ENCODE measurements at regions not wholly inside any gene's neighbourhood (a gene's known extent, or its start where the extent isn't known, plus 50 kb on each side); places are given as distances from the start of the nearest gene placed in this dataset.
A peak's percentile ranks its signal among the peaks of the same experiment; 100 is the strongest.

DNA sequence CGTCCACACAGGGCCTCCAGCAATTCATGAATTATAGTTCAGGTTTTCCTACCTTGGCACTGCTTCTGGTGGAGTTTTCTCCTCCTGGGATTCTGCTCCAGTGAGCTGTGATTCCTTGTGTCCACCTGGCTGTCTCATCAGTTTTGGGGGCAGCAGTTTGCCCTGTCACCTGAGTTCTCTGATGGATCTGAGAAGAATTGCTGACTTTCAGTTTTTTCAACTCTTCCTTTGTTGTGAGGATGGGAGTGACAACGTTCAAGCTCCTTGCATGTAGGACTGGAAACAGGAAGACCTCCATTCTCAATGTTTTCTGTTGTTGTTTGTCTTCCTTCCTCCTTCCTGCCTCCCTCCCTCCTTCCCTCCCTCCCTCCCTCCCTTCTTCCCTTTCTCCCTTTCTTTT, 359.0 kb downstream of the TSN start:
- no peak for DNase-seq (ENCODE audit: low read depth)

DNA sequence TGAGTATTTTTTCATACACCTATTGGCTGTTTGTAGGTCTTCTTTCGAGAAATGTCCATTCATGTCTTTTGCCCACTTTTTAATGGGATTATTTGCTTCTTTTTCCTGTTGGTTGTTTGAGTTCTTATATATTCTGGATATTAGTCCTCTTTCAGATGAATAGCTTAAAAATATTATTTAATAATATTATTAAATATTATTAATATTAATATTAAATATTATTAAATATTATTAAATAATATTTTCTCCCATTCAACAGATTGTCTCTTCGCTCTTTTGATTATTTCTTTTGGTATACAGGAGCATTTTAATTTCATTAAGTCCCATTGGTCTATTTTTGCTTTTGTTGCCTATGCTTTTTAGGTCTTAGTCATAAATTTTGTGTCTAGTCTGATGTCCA, 361.9 kb downstream of the TSN start:
- no peak for DNase-seq (ENCODE audit: low read depth)

DNA sequence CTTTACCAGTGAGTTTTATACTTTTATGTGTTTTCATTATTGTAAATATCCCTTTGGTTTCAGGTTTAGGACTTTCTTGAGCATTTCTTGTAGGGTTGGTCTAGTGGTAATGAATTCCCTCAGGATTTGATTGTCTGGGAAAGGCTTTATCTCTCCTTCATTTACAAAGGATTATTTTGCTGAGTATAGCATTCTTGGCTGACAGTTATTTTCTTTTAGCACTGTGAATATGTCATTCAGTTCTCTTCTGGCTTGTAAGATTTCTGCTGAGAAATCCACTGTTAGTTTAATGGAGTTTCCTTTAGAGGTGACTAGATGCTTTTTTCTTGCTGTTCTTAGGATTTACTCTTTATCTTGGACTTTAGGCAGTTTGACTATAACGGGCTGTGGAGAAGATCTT, 373.9 kb downstream of the TSN start:
- no peak for DNase-seq (ENCODE audit: low read depth)

DNA sequence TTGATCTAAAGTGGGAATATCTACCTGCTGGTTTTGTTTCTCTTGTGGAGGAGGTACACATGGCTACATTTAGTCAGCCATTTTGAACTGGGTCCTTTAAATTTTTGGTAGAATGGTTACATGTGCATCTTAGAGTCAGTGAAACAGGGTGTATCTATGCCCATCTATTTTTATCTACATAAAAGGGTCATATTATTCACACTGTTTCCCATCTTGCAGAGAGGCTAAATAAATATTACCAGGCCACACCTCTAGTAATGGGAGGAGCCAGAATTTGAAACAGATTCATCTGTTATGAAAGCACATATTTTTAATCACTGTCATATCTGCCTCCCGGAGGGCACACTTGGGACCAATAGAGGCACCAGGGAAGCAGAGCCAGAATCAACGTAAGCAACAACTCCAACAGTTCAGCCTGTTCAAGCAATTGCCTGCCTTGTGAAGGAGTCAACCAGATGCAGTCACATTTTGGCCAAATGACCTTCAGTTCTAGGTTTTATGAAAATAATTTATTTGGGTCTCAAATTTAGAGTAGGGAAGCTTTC, 376.8 kb downstream of the TSN start:
- peak; percentile 77 for DNase-seq (ENCODE audit: low read depth)

DNA sequence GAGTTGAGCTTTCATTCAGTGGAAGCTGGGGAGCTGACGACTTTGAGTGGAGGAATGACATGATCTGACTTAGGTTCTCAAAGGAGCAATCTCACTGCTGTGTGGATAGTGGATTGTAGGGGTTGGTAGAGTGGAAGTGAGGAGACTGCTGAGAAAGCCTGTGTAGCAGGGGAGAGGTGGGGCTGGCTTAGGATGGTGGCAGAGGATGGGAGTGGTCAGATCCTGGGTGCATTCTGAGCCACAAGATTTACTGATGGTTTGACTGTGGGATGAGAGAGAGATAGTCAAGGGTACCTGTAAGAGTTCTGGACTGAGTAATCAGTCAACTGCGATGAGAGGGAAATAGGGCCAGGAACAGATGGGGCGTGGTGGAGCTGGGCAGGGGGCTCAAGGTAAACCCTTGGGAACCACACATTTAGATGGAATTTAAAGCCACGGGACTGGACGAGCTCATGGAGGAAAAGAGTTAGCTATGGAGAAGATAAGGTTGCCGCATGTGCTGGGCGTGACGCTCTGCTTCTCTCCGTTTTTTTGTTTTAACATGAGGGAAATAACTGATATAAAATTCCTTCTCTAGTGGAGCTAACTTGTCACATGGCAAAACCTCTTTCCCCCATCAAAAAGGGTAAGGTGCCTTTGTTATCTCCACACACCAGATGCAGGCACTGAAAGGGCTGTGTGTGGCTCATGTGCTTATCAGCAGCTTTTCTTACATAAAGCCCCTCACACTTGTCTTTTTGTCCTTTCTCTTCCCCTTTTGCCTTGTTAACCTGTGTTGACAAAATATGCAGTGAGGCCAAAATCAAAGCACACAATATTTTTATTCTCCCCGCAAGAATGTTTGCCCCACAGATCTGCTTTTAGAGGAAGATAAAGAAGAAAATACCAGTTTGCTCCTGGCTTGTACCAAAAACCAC, 379.8 kb downstream of the TSN start:
- no peak for DNase-seq (ENCODE audit: low read depth)

DNA sequence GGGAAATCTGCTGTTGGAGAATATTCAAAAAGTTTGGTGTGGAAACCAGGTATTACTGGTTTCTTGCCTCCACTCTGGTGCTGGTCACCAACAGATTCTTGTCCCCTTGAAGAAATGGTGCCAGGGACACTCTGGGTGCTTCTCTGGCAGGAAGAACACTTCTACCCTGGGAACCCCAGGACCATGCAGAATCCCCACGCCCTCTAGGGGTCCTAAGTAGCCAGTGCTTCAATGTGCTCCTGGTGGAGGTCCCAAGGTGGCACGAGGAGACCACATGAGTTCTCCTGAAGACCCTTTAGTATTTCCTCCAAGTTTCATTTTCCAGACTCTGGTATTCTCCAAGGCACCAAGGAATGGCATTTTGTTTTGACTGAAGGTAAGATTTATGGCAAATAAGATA, 380.6 kb downstream of the TSN start:
- peak; percentile 74 for DNase-seq (ENCODE audit: low read depth)

DNA sequence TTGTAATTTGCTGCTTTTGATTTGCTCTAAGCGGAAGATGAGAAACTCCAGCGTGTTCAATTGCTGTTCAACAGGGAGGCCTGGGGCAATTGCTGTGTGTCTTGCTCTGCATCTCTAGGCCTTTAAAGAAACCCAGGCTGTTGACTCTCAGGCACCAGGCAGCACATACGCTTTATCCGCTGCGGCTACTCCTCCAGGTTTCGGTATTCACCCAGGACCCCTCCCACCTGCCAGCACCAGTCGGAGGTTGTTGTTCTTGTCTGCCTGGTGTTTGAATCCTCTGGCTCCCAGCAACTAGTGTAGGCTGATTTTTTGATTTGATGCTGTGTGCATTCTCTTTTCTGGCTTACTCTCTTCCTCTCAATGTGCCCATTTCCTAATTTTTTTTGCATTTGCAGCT, 383.1 kb downstream of the TSN start:
- DNase-seq (ENCODE audit: low read depth) = no peak

DNA sequence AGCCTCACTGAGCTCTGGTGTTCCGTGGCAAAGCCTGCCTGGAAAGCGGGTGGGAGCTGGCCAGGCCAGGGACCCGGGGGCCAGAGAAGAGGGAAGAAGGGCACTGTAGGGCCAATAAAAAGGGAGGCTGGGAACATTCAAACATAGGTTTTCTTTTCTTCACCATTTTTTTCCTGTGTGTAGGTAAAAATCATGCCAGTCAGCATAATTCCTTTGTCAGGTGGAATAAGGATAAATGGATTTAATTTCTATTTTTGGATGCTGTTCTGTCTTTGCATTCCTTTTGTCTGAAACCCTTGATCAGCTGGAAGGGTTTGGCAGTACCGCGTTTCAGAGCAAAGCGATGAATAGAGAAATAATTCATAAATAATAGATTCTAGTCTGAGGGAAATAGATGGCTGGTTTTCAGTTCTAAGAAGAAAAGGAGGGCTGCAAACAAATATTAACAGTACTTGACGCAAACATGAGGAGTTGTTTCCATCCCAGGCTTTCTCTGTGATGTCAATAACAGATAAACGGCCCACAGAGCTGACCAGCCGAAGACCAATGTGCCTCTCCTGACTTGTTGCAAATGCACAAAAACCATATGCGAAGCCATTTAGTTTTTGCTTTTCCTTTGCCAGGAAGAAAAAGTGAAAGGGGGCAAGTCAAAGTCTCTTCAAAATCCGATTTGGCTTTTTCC, 384.4 kb downstream of the TSN start:
- DNase-seq (ENCODE audit: low read depth) = no peak

DNA sequence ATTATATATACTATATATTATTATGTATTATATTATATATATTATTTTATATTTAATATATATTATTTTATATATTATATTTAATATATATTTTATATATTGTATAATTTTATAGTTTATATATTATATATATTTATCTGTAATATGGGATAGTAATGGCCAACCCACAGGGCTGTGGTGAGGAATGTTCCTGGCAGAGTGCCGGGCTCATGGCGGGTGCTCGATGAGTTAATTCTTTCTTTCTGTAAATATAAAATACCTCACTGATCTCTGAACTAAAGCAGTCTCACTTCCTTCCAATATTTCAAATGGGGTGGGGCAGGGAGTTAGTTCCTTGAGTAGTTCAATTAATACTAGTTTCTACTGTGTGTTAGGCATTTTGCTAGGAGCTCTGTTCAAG, 389.4 kb downstream of the TSN start:
- no peak for DNase-seq (ENCODE audit: low read depth)

DNA sequence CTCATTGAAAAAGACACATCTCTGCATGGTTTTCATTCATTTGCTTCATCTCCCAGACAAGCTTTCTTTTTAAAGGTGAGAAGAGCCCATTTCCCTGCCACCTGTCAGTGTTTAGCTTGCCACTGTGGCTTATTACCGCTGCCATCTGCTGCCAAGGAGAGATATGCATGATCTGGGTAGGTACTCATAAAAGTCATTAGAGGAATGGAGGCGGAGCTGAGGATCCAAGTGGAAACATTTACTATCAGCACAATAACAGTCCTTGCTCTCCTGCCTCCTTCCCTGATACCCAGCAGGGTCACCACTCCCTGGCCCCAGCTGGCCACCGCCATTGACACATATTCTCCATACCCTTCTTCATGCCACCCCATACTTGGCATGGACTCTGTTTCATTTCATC, 390.4 kb downstream of the TSN start:
- DNase-seq (ENCODE audit: low read depth) = no peak

DNA sequence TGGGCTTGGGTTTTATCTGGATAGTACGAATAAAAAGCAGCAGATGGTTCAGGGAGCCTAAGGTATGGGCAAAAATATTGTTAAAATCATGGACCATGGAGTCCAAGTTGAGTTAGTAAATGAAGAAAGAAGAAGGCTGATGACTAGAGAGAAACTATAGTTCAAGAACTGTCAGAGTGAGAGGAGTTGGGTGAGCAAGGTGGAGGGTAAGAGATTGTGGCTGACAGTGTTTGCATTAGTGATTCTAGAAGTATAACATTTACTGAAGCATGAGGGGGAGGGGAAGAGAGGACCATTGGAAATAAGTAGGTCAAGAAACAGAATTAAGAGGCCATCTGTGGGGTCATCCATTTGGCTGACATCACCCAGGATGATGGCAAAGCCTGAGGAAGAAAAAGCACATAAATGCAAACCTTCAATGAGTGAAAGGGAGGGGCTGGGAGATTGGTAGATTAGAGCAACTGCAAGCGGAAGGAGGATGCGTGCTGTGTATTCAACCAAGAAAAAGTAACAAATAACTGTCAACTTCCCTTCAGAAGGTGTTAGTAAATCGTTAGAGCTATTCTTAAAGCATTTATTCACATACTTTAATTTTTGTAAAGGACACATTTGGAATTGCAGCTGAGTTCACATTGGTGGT, 392.8 kb downstream of the TSN start:
- no peak for DNase-seq (ENCODE audit: low read depth)

DNA sequence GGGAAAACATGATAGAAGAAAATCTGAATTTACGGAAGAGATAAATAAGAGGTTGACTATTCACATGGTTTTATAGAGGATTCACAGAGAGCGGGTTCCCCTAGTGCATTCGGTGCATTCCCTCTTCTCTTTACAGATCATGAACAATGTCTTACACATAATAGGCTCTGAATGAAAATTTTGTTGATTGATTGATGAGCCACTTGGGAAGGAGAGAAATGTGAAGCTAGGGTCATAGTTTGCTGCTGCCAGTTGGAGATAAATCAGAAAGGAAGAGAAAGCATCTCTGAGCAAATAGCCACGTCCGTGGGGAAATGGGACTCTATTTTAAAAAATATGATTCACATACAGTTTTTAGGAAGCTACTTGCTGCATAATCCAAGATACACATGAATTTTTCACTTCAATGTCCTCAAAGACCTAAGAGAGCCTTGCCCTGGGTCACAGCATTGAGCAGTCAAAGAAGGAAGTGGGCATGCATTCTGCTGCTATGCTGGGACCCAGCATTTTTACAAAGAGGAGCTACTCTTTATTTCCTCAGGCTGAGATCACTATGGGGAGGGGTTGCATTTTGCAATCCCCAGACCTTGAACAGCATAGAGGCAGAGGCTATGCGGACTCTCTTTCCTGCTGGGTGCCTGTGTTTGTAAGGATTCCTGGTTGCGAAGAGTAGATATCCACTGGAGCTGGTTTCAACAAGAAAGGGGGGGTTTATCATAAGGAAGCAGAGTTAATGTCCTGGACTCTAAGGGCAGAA, 395.3 kb downstream of the TSN start:
- no peak for DNase-seq (ENCODE audit: low read depth)

DNA sequence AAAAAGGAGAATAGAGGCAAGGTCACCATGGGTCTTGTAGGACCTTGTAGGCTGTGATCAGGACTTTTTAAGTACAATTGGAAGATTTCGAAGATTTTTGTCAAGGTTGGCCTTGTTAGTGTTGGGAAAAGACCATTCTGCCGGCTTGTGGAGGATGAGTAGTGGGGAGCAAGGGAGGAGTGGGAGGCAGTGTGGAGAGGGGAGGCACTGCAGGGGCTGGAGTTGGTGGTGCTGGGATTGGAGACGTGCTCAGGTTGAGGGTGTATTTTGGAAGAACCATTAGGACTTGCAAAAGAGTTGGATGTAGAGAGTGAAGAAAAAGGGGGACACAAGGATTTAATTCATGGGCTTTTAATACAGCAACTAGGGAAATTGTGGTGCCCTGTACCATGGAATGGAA, 397.1 kb downstream of the TSN start:
- DNase-seq (ENCODE audit: low read depth) = no peak

DNA sequence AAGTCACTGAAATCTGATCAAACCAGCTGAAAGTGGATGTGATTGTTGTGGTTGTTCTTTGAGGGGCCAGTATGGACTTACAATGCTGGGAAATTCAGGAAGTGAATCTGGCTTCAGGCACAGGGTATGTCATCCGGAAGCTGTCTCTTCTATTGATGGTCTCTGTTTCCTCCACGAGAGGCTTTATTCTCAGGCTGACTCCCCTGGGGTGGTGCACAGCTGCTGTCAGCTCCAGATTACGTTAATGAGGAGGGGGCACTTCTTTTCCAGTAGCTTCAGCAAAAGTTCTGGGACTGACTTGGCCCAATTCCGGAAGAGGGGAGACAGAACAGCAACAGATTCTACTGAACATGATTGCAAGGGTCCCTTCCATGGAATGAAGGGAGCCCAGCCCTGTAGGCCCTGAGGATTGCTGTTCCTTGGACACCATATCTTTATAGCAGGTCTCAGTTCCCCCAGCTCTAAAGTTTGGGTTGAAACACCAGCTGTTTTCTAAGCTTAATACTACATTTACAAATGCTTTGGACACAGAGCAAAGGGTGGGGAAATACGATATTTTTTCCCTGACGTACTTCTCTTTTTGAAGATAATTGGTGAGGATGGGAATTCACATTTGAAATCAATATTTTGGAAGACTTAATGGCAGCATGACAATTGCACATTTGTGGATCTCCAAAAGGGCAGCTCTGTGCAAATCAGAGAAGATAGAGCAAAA, 400.9 kb downstream of the TSN start:
- no peak for DNase-seq (ENCODE audit: low read depth)

DNA sequence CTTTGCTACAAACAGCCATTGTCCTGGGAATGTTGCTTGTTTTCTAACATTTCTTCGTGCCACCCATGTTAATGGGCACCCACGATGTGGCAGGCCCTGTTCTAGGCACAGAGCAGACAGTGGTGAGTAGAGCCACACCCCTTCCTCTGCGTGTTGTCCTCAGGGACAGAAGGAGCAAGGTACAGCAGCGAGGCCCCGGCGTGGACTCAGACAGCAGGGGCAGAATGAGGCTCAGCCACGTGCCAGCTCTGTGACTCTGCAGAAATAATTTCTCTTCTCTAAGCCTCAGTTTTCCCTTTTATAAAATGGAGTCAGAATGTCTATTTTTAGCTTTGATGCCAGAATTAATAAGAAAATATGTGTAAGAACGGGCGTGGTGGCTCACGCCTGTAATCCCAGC, 401.7 kb downstream of the TSN start:
- DNase-seq (ENCODE audit: low read depth) = no peak

DNA sequence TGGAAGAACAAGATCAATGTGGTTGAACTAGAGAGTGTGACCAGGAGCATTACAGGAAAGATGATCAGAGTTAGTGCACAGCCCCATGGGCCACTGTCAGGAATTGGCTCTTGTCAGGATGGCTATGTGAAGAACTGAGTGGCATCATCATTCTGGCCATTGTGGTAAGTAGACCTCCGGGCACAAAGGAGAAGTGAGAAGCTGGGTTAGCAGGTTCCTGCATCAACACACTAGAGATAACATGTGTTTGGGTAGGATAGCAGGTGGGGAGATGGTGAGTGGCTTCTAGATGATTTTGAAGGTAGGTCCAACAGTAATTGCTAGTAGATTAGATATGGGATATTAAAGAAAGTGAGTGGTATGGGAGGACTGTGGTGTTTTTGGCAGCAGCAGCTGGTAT, 408.2 kb downstream of the TSN start:
- no peak for DNase-seq (ENCODE audit: low read depth)

DNA sequence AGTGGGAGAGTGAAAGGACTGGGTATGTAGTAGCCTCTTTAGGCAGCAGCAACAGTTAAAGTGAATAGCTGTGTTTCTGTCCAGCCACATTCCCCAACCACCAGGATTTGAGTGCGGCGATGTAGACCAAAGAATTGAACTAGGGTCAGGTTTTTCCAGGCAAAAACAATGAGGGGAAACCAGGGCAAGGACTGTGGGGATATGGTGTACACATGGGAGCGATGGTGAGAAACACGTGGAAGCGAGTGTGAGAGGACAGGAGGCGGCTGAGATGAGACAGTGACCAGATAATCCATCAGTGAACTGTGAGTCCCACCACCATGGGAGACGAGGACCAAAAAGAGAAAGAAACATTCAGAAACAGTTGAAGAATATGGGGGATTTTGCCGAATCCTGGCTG, 409.5 kb downstream of the TSN start:
- DNase-seq (ENCODE audit: low read depth) = no peak

DNA sequence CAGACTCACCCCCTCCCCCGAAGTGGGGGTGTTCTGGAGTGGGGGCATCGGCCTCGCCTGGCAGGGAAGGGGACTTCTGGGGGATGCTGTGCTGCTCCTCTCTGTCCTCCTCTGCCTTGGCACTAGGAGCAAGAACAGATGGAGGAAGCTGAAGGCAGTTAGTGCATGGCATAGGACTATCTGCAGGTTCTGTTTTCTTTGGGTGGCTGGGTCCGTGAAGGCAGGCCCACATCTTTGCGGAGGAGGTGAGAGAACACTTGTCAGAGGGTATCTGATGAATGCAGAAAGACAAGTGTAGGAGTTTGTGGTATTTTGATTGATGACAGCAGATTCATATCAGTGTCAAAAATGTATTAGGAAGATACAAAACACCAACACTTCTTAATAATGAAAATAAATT, 411.4 kb downstream of the TSN start:
- DNase-seq (ENCODE audit: low read depth) = no peak

DNA sequence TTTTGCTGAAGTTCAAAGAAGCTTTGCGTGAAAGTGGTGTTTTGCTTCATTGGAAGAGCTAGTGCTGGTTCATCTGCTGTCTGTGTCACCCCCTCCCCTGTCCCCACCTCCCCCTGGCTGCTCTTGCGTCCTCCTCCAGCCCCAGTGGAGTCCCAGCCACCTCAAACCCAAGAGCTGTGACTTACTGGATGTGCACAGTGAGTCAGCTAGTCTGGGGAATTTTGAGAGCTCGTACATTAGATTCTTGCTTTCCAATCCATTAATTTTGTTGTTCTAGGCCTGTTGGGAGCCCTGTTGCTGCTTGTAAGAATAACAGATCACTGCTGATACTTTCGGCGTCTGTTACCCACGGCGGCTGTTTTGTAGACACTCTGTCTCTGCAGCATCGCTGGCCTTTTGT, 412.1 kb downstream of the TSN start:
- DNase-seq (ENCODE audit: low read depth) = no peak

DNA sequence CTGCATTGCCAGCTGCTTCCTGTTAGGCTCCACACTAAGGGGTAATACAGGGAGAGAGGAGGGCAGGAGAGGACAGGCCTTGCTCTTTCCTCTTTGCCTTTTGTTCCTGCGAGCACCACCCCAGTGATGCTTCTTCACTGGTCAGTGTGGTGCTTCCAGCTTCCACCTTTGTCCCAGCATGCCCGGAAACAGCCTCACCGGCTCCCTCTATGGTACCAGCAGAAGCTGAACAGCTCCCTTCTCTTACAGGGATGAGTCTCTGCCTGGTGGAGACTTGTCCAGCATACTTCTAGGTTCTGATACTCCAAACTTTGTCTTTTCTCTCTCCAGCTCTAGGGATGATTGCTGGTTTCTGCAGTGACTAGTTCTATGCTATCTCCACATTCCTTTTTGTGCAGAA, 413.3 kb downstream of the TSN start:
- DNase-seq (ENCODE audit: low read depth) = no peak

DNA sequence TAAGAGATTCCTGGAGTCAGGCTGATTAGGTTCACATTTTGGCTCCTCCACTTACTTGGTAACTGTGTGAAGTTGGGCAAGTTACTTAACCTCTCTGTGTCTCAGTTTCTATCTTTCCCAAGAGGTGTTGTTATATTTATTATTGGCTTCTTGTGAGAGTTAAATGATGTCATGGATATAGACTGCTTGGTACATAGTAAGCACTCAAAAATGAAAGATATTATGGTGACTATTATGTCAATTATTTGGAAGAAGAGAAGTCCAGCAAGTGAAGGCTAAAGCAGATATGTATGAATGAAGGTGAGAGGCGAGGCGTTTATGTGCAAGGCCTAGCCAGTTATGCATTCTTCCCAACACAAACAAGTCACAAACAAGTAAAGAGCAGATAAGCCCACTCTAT, 417.4 kb downstream of the TSN start:
- no peak for DNase-seq (ENCODE audit: low read depth)

DNA sequence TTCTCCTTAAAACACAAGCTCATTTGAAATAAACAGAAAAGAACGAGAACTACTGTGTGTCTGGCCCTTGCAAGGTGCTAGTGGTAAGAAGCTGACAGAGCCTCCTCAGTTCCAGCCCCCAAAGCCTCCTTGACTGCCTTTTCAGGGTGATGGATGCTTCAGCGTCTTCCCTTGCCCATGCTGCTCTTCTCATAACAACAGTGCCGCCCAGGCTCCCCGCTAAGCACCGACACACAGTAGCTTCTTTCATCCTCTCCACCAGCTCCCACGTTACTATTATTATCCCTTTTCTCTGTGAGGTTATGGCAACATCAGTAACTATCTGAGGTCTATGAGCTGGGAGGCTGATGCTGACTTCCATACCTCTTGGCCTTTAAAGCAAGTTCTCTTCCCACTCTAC, 418.6 kb downstream of the TSN start:
- no peak for DNase-seq (ENCODE audit: low read depth)

All from HS-27A (cell line).